HG02763 (cell line): ENCODE measurements at regions not wholly inside any gene's neighbourhood (a gene's known extent, or its start where the extent isn't known, plus 50 kb on each side); places are given as distances from the start of the nearest gene placed in this dataset.
A peak's percentile ranks its signal among the peaks of the same experiment; 100 is the strongest.
"Not testable (repeated sequence)": the region's sequence is repeated elsewhere in the genome, so short reads cannot be mapped to it uniquely, and the experiment has no call there.

Experiments used
- ATAC-seq: cut with Tn5 transposase; IDR thresholded peaks from one replicate; pipeline ENCODE4 v1.9.1; 2021; ENCODE audit warnings: mild to moderate bottlenecking, moderate library complexity; ENCODE audit not compliant: unreplicated experiment

- ATAC-seq, result no peak
Observed at GRCh38 chr1:194372266-194372665, 1185.9 kb upstream of the B3GALT2 start.

GRCh38 chr1:194369622-194370021 is 1183.2 kb upstream of the B3GALT2 start:
- ATAC-seq, result no peak

- no peak for ATAC-seq
Observed at GRCh38 chr1:194369060-194369459, 1182.6 kb upstream of the B3GALT2 start.

- no peak for ATAC-seq
Observed at GRCh38 chr1:194367121-194367520, 1180.7 kb upstream of the B3GALT2 start.

GRCh38 chr1:194366705-194367104 is 1180.3 kb upstream of the B3GALT2 start:
- no peak for ATAC-seq

- ATAC-seq, result no peak
Observed at GRCh38 chr1:194362327-194362726, 1175.9 kb upstream of the B3GALT2 start.

GRCh38 chr1:194361374-194362131 is 1175.1 kb upstream of the B3GALT2 start:
- no peak for ATAC-seq

GRCh38 chr1:194358208-194358581 is 1171.8 kb upstream of the B3GALT2 start:
- no peak for ATAC-seq

GRCh38 chr1:194357573-194358207 is 1171.3 kb upstream of the B3GALT2 start:
- not testable (repeated sequence) for ATAC-seq

GRCh38 chr1:194355488-194356106 is 1169.2 kb upstream of the B3GALT2 start:
- ATAC-seq, result peak; percentile 51

- no peak for ATAC-seq
Observed at GRCh38 chr1:194353121-194353520, 1166.7 kb upstream of the B3GALT2 start.

- ATAC-seq, result no peak
Observed at GRCh38 chr1:194347200-194347599, 1160.8 kb upstream of the B3GALT2 start.

GRCh38 chr1:194342484-194343262 is 1156.3 kb upstream of the B3GALT2 start:
- ATAC-seq, result no peak

GRCh38 chr1:194341587-194341986 is 1155.2 kb upstream of the B3GALT2 start:
- ATAC-seq, result no peak

GRCh38 chr1:194339471-194339870 is 1153.1 kb upstream of the B3GALT2 start:
- no peak for ATAC-seq

GRCh38 chr1:194338241-194338948 is 1152.0 kb upstream of the B3GALT2 start:
- ATAC-seq, result no peak

- no peak for ATAC-seq
Observed at GRCh38 chr1:194333240-194333639, 1146.8 kb upstream of the B3GALT2 start.

GRCh38 chr1:194331758-194332157 is 1145.3 kb upstream of the B3GALT2 start:
- no peak for ATAC-seq

- no peak for ATAC-seq
Observed at GRCh38 chr1:194322751-194323150, 1136.3 kb upstream of the B3GALT2 start.

GRCh38 chr1:194318790-194319280 is 1132.4 kb upstream of the B3GALT2 start:
- ATAC-seq, result no peak

GRCh38 chr1:194309697-194310096 is 1123.3 kb upstream of the B3GALT2 start:
- ATAC-seq, result no peak
